HG03469 (cell line): ENCODE measurements at regions not wholly inside any gene's neighbourhood (a gene's known extent, or its start where the extent isn't known, plus 50 kb on each side); places are given as distances from the start of the nearest gene placed in this dataset.

Experiments used
- ATAC-seq: cut with Tn5 transposase; IDR thresholded peaks from one replicate; pipeline ENCODE4 v1.9.1; 2021; ENCODE audit warnings: mild to moderate bottlenecking, moderate library complexity, moderate number of reproducible peaks; ENCODE audit not compliant: unreplicated experiment

DNA sequence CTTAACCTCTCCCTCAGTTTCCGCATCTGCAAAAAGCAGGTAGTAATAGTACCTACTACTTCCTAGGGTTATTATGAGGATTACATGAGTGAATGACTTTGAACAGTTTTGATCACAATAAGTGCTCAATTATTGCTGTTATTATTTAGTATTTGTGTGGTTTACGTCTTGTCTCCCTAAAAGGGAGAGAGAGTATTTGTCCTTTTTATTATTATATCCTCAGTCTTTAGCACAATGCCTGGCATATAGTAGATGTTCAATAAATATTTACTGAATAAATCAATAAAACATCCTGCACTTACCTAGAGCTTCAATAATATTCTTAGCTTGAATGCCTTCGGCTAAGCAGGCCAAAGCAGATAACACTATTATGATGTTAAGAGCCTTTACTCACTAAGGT is 160.0 kb downstream of the TANC2 start:
- no peak for ATAC-seq

DNA sequence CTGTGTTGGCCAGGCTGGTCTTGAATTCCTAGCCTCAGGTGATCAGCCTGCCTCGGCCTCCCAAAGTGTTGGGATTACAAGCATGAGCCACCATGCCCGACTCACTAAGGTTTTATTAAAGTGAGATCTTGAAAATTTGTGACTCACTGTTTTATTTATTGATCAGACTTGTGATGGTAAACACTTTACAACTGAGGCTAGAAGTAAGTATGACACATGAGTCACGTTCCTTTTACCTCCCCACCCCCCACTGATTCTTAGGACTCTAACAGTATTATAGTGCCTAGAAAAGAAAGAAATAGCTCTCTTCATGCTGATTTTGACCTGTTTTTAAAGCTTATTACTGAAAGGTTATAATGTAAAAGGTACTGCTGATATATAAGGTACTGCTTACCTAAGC is 160.6 kb downstream of the TANC2 start:
- ATAC-seq: no peak

DNA sequence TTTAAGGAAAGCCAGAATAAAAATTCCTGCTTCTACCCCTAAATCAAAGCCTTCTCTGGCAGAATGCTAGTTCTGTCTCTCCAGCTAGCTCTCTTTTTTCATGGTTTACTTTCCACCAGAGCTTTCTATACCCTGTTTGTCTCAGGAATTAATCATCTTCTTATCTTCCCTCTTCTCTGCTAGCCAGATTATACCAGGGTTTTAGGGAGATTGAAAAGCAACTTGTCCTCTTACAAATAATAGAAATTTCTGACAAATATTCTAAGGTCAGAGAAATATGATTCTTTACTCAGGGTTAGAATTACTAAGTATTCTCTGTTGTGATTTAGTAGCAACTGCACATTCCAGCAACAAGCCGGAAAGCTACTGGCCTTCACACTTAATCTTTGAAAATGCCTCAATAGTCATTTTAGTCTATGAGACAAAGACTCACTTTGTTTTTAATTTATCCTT is 166.4 kb downstream of the TANC2 start:
- no peak for ATAC-seq

DNA sequence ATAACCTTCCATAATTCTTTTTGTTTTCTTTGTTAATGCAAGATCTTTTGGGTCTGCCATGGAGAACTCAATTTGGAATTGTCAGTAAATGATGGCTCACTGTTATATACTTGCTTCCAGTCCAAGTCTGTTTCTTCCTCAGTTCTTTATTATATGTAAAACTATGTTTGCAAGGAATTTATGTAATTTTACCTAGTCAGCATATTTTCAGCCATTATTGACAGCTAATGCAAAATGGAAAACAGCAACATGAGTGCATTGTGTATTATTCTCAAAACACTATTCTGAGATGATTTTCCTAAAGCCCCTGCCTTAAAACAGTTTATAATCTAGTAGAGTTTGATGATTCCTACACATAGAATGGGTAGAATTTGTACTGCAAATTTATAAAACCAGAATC is 167.5 kb downstream of the TANC2 start:
- ATAC-seq: no peak

DNA sequence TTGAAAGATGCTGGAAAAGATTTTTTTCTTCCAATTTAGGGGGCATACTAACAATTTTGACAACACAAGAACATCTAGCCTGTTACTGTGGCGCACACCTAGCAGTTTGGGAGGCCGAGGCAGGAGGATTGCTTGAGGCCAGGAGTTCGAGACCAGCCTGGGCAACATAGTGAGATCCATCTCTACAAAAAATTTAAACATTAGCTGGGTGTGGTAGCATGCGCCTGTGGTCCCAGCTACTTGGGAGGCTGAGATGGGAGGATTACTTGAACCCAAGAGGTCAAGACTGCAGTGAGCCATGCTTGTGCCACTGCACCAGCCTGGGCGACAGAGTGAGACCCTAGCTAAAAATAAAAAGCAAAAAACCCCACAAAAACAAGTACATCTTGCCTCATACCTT is 168.8 kb downstream of the TANC2 start:
- no peak for ATAC-seq

DNA sequence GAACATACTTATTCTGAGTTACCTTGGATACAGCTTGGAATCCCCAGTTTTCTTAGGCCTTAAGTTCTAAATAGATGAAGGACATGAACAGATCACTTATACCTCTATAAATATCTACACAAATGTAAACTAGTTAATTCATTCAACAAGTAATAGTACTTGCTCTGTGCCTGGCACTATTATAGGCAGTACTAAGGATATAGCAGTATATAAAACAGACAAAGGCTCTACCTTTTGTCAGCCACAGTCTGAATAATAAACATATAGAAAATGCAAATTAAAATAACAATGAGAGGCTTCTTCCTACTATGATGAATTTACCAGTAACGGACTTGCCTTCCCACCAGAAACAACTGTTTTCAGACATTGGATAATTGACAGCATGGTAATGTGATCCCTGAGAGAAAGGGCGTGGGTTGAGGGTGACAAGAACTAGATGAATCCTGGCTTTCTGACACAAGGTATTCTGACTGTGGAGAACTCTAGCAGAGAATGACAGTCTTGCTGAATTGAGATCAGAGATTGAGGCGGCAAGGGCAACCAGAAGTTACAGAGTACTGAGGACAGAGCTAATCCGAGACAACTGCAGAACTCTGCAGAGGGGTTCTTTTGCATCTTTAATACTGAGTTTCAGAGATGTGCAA is 170.5 kb downstream of the TANC2 start:
- no peak for ATAC-seq

DNA sequence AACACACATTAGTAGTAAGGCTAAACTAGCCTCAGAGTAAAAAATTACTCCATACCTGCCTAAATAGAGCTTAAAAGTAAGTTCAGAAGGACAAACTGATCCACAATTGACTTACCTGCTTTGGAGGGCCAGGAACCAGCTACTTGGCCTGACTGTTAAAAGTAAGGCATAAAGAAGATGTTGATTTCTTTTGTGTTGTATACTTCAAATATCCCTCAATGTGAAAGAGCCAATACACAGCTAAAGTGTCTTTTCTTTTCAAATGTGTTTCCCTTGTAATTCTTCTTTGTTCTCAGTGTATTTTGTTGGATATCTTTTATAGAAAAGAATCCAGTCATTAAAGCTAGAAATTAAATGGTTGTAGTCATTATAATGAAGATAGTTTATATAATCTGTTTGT is 171.1 kb downstream of the TANC2 start:
- no peak for ATAC-seq

DNA sequence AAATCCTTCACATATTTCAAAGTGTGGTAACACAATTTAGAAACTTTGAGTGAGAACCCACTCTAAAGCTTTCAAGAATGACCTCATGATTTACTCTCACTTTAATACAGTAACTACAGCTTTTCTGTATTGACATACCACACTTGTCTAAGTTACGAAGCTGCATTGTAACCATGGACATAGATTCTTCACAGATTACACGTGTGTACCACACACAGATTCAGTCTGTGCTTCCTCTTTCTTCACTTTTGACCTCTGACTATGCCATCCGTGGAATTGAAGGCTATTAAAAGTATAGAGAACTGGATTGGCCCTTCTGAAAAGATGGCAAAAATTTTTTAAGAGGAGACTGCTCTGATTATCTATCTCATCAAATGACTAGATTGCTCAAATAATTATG is 172.7 kb downstream of the TANC2 start:
- no peak for ATAC-seq

DNA sequence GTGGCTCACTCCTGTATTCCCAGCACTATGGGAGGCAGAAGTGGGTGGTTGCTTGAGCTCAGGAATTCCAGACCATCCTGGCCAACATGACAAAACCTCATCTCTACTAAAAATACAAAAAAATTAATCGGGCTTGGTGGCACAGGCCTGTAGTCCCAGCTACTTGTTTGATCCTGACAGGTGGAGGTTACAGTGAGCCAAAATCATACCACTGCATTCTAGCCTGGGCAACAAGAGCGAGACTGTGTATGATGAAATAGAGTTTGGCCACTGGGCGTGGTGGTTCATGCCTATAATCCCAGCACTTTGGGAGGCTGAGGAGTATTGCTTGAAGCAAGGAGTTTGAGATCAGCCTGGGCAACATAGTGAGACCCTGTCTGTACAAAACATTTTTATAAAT is 173.3 kb downstream of the TANC2 start:
- ATAC-seq: no peak

DNA sequence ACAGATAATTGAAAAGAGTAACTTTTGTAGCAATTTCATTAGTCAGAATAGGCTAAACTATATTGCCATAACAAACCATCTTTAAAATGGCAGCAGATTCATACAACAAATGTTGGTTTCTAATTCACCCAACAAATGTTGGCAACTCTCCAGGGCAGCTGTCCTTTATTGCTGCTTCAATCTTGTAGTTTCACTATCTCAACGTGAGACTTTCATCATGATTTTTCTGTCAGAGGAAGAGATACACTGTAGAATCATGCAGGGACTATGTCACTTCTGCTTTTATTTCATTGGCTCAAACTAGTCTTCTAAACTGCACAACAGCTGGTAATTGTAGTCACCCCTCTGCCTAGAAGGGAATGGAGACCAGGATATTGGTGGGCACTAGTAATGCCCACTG is 174.2 kb downstream of the TANC2 start:
- ATAC-seq: no peak

DNA sequence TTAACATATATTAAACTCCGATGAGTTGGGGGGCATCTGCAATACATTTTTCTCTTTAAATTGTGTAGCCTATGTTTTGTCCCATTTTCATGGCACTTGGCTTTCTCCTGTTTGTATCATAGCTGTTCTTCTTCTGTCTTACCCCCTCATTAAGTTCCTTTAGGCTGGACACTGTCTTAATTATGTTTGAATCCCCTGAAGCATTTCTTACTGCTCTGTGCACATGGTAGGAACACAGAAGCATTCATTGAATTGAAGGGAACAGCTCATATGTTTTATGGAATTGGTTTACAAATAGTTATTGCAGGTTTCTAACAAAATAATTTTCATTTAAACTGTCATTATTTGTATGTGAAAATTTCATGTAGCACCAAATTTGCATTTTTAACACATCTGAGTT is 176.8 kb downstream of the TANC2 start:
- ATAC-seq: no peak

DNA sequence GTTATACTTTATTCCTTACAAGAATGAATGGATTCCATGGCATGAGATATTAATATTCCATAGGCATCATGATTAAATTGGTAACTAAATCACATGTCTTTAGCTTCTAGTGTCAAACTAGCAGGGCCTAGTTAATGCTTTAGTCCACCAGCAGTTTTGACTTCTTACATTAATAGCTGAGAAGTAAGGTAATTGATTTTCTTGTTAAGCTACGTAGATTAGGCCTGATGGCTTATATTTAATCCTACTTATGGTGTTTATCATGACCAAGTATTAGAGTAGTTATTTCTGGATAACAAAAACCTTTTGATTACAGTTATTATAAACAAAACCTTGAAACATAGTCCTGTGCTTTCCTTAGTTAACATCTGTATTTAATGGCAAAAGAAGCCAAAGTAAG is 184.5 kb downstream of the TANC2 start:
- ATAC-seq: no peak

DNA sequence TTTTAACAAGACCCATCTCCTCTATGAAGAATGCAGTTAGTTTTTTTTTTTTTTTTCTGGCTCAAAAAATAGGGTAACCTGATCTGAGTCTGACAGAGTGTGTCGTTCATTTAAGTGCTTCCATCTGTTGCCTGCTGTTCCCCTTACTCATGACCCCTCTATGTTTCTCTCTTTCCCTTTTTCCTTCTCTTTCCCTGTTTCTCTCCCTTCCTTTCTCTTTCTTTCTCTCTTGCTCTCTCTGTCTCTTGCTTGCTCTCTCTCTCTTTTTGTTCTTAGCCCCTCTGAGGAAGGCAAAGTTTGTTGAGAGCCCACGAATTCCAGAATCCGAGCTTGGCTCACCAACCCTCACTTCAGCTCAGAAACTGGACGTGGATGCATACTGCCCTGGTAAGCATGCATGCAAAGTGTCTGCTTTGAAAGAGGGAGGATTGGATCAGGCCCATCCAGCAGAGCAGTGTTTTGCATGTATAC is 185.0 kb downstream of the TANC2 start:
- ATAC-seq: no peak

DNA sequence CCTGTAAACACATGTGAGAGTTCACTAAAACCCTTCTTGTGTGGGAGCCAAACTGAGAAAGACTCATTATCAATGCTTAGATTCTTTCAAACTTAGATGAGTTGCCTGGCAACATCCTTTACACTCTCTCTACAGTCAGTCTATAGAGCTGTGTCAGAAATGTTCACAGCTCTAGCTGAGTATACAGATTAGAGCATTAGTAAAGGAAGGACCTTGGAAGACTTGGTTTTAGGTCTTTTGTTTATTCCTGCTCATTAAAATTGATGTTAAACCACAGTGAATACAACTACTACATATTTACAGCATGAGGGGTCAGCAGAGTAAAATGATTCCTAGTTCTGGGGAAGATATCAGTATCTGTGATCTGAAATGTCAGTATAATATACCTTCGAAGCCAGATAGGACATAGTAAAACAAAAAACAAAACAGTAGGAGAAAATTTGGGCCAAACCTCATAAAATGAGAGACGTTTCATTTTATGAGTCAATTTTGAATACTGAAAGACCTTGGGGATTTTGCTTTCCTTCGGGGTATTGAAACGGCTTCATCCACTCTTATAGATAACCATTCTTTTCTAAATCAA is 186.0 kb downstream of the TANC2 start:
- ATAC-seq: no peak

DNA sequence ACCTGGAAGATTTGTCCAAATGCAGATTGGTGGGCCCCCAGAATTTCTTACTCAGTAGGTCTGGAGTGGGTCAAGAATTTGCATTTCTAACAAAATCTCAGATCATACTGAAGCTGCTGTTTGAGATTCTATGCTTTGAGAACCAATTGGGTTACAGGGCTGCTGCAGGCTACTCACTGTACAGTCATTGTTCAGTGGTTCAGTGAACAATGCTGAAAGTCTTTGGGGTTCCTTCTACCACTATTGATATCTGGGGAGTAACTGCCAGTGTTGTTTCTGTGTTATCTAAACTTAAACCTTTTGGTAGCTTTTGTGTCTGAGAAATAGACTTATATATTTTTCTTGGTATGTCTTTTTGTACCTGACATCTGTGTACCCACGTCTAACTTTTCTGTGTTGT is 187.5 kb downstream of the TANC2 start:
- no peak for ATAC-seq

DNA sequence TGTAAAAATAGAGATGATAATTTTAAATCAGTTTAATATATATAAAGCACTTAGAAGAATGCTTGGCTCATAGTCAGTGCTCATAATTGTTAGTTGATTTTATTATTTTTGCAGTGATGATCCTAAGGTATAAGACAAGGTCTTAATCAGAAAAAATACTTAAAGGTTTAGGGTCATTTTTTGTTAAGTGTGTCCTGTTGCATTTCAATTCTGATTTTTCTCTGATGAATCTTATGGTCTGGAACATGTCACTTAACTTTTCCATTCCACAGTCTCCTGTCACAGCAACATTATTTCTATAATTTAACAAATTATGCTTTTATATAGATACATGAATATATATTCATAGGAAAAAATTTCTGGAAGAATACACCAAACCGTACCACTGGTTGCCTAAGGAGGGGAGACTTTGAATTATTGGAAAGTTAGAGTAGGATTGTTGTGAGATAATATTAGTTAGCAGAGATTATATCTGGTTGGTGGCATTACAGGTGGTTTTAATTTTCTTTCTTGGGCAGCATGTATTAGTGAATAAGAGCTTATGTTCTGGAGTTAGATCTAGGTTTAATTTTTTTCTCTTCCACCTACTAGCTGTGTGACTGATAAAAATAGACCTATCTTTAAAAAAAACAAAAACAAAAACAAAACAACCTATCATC is 188.7 kb downstream of the TANC2 start:
- ATAC-seq: no peak

DNA sequence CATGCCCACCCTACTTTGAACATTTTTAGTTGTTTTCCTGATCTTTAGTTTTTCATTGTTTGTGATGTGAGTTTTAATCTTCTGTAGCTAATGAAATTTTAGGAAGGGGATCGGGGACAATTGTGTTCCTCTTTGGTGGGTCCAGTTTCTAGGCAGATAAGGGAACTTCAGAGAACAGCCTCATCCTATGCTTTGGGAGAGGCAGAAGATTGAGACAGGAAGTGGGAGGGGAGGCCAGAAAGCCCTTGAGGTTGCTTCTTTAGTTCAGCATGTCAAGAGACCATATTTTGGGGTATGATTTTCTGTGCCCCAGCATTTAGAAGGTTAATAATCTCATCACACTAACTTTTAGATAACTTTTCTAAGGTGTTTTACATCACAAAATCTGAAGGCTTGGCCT is 191.0 kb downstream of the TANC2 start:
- no peak for ATAC-seq

DNA sequence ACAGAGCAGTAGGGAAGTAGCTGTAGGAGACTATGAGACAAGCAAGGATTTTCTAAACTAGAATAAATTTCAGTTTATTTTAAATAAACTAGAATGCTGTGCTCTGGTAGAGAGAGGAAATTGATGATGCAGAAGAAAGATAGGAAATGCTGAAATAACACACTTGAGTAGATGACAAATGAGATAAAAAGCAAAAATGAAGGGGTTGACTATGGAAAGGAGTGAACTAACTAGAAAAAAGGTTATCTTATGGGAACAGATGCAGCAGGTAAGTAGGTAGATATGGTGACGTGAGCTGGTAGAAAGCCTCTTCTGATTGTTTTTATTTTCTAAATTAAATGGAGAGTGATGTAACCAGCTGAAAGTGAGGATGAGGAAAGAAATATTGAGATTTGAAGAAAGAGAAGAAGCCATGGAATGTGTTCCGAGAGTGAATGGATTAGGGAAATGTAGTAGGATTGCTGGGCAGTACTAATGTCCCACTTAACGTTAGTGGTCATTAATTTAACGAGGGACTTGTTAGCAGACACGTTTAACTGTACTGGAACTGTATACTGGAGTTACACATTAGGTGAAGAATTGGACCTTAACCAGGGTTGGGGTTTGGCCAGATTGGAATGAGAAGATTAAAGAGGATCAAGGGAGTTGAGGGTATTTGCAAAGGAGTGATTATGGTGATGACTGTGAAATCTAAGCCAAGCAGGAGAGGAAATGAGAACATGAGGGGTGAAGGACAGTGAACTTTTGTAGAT is 196.5 kb downstream of the TANC2 start:
- no peak for ATAC-seq

DNA sequence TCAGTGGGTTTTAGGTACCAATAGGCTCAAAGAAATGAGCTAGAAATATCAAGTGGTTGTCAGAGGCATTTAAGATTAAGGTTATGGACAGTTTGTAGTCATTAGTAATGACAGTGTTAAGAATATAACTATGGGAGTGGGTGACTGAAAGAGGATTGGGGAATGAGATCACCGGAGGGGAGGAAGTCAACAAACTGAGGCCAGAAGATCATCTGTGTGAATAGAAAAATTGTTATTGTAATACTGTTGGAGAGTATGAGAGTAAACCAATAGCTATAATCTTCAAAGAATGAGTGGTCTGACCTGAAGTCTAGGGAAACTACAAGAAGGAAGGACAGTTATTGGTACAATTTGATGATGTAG is 197.1 kb downstream of the TANC2 start:
- no peak for ATAC-seq

DNA sequence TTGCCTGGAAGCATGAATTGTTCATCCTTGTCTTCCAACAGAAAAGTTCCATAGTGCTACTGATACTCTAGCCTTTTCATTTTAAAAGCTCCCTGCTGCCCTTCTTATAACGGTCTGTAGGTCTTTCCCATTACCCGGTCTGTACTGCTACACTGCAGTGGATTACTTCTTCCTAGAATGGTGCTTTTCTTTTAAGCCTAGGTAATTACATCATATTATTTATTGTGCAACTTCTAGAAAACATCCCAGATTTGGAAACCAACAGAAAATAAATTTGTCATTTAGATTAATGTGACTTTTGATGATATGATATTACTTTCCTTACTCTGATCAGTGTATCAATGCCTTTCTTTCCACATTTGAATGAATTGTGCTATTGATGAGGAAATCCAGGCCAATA is 199.4 kb downstream of the TANC2 start:
- no peak for ATAC-seq

DNA sequence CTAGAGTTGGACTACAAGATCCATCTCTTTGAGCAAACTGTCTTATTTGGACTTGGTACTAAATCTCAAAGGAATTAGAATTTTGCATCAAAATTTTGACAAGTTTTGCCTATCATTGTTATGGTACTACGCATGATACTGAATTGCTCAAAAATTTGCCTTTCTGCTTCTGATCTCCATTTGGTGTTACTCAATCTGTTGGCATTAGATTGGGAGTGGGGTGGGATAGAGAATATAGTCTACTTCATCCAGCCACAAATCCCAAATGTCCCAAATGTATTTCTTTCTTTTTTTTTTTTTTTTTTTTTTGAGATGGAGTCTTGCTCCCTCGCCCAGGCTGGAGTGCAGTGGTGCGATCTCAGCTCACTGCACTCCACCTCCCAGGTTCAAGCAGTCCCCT is 204.8 kb downstream of the TANC2 start:
- ATAC-seq: no peak
